ENCODE measurements at regions not wholly inside any gene's neighbourhood (a gene's known extent, or its start where the extent isn't known, plus 50 kb on each side); places are given as distances from the start of the nearest gene placed in this dataset.
"Not testable (repeated sequence)": the region's sequence is repeated elsewhere in the genome, so short reads cannot be mapped to it uniquely, and the experiment has no call there.

DNA sequence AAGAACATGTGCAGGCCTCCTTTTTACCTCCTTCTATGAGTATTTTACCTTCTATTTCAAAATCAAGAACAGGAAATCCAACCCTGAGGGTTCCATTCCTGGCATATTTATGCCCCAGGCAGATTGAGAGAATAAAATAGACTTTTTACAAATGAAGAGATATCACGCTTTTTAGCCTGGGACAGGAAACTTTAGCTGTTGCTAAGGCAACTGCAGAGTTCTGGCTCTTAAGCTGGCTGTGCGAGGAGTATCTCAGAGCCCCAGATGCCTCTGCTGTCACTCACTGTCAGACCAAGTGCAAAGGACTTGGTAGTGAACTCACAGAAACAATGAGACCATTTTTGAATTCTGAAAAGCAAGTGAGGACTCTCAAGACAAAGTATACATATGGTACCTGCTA, 69.5 kb upstream of the HSPB3 start:
- H3K27ac Mint-ChIP-seq, result no peak overlapping the region
- ATAC-seq (ENCODE audit: low read depth in 2 of 2), result no peak
- no peaks in the 10 kb centered on the region for H3K4me1 Mint-ChIP-seq
- H3K4me3 Mint-ChIP-seq, result no peak overlapping the region
- peaks cover 0 to 6% (median 0%) of the 10 kb centered on the region in 3 donors for H3K27me3 Mint-ChIP-seq
- no peaks in the 10 kb centered on the region for H3K9me3 Mint-ChIP-seq
- no peak for DNase-seq
- H3K36me3 Mint-ChIP-seq, result no peaks in the 10 kb centered on the region

DNA sequence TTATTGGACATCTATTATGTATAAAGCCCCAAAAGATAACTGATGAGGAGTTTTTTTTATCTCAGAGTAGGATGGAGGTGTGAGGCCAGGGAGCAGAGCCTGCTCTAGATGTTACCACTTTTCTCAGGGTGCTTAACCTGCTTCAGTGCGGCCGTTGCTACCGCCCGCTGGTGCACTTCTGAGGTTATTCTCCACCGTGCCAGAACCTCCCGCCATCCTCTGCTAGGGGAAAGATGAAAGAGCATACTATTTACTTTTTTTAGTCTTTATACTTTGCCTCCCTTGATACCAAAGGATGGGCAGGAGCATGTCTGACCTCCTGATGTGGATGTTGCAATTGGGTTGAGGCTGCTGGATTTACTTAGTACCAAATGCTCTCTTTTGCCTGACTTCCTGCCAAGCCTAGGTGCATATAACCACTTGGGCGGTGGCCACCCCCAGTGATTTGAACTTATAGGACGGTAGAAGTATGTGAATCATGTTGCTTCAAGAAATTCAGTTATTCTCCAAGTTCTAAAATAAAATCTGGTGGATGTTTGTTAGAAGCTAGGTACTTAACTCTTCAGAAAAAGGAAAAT, 71.1 kb upstream of the HSPB3 start:
- H3K27me3 Mint-ChIP-seq, result peaks cover 0 to 6% (median under 1%) of the 10 kb centered on the region in 3 donors
- no peak for DNase-seq
- H3K9me3 Mint-ChIP-seq, result peaks cover 0 to 3% (median 0%) of the 10 kb centered on the region in 7 donors
- H3K36me3 Mint-ChIP-seq, result no peaks in the 10 kb centered on the region
- ATAC-seq (ENCODE audit: low read depth in 2 of 2), result no peak
- no peak overlapping the region for H3K4me3 Mint-ChIP-seq
- H3K4me1 Mint-ChIP-seq, result no peaks in the 10 kb centered on the region
- H3K27ac Mint-ChIP-seq, result no peak overlapping the region

DNA sequence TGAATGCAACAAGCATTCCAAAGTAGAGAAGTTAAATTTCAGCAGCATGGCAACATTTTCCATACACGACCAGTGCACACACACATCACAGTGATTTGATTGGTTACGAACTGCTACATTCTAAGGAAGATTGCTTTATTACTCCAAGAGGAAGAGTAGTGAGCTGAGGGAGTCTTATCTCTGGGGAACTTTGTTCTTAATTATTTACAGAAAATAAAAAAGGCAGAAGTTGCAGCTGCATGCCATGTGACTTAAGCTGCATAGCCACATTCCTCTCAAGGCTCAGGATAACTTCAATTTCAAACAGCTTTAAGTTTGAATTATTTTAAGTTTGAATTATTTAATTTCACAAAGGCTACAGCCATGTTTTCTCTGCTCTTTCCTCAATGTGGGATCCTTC, 71.6 kb upstream of the HSPB3 start:
- H3K9me3 Mint-ChIP-seq, result peaks cover 0 to 3% (median 1%) of the 10 kb centered on the region in 7 donors

DNA sequence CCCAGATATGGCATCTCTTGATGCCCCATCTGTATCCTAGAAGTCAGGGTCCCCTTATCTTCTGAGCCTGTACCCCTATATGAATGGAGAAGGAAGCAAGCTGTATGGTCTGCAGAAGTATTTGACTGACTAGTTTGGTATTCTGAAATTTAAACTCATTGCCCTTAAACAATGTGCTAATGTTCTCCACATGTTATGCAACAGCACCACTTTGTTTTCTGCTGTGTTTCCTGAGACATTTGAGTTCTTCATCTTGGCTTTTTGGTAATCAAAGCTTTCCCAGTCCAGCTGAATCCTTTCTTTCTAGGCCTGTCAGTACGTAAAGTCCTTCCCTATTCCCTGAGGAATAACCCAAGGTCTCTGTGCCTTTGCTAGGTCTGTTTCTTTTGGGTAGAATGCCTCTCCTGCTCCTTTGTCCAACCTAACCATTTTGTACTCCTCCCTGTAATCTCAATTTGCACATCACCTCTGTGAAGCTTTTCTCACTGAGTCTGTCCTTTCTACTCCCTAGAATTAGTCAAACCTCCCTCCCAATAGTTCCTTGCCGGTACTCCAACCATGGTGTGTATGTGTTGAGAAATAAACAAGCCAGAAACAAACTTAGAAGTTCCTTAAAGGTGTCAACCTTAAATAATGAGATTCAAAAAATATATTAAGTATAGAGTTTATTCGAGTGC, 72.1 kb upstream of the HSPB3 start:
- peak overlapping the region in 1 of 6 donors; percentile 1 for H3K27ac Mint-ChIP-seq
- H3K36me3 Mint-ChIP-seq, result peaks cover 0 to 10% of the 10 kb centered on the region in 2 donors
- H3K4me3 Mint-ChIP-seq, result no peak overlapping the region
- peaks cover 5 to 14% (median 10%) of the 10 kb centered on the region in 3 donors for H3K27me3 Mint-ChIP-seq
- ATAC-seq (ENCODE audit: low read depth in 2 of 2) (no peak), DNase-seq (no peak)
- H3K4me1 Mint-ChIP-seq, result no peaks in the 10 kb centered on the region
- H3K9me3 Mint-ChIP-seq, result peaks cover 0 to 4% (median 2%) of the 10 kb centered on the region in 7 donors

More for the DNA sequence above, 71.6 kb upstream of the HSPB3 start:
- Mint-ChIP-seq H3K4me3 (no peak overlapping the region), H3K4me1 (no peaks in the 10 kb centered on the region), H3K27ac (no peak overlapping the region), H3K36me3 (peaks cover 0 to 5% of the 10 kb centered on the region in 2 donors), H3K27me3 (peaks cover 4 to 11% (median 5%) of the 10 kb centered on the region in 3 donors)
- ATAC-seq (ENCODE audit: low read depth in 2 of 2) (no peak), DNase-seq (no peak)

DNA sequence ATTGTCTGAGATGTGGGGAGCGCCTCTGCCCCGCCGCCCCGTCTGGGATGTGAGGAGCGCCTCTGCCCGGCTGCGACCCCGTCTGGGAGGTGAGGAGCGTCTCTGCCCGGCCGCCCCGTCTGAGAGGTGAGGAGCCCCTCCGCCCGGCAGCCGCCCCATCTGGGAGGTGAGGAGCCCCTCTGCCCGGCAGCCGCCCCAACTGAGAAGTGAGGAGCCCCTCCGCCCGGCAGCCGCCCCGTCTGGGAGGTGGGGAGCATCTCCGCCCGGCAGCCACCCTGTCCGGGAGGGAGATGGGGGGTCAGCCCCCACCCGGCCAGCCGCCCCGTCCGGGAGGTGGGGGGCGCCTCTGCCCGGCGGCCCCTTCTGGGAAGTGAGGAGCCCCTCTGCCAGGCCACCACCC, 70.9 kb upstream of the ARL15 start:
- DNase-seq; H3K4me3 Mint-ChIP-seq; H3K27ac Mint-ChIP-seq; ATAC-seq (ENCODE audit: low read depth in 2 of 2); H3K4me1 Mint-ChIP-seq: not testable (repeated sequence)
- peaks cover 0 to 12% of the 10 kb centered on the region in 2 donors for H3K36me3 Mint-ChIP-seq
- H3K9me3 Mint-ChIP-seq, result peaks cover 0 to 12% (median 4%) of the 10 kb centered on the region in 7 donors
- peaks cover 5 to 14% (median 14%) of the 10 kb centered on the region in 3 donors for H3K27me3 Mint-ChIP-seq

DNA sequence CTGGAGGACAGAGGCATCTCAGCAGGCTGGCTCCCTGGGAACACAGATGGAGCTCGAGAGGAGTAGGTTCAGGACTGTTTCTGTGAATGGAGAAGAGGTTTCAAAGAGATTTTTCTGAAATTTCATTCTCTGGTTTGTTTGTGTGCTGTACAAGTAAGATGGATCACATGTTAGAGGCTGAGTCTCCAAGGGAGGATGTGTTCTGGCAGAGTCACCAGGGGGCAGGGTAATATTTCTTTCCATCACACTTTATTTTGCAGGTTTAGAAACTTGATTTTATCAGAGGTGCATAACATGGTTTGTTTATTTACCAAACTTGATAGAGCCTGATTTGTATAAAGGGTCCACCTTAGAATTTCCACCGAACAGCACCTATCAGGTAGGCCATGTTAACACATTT, 69.2 kb upstream of the ARL15 start:
- Mint-ChIP-seq H3K27me3 (peaks cover 5 to 26% (median 24%) of the 10 kb centered on the region in 3 donors), H3K9me3 (peaks cover 0 to 14% (median 4%) of the 10 kb centered on the region in 7 donors), H3K4me3 (no peak overlapping the region), H3K36me3 (peaks cover 0 to 12% of the 10 kb centered on the region in 2 donors), H3K27ac (no peak overlapping the region), H3K4me1 (no peaks in the 10 kb centered on the region)
- no peak for DNase-seq
- ATAC-seq (ENCODE audit: low read depth in 2 of 2), result no peak

DNA sequence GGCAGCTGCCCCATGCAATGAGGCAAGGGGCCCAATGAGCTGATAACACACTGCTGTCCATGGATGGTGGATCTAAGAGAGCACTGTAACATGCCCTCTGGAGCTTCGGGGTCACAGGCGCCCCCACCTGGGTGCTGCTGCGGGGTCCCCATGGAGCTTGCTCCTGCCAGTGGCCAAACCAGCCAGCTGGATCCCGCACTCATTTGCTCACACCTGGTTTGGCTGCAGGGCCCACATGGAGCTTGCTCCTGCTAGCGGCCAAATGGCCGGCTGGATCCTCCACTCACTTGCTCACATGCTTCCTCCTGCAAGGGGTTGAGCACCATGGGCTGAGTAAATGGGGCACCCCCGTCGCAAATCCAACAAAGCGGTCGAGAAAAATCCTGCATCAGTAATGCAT, 68.3 kb upstream of the ARL15 start:
- Mint-ChIP-seq H3K4me3 (no peak overlapping the region), H3K4me1 (no peaks in the 10 kb centered on the region), H3K27ac (no peak overlapping the region), H3K9me3 (peaks cover 4 to 19% (median 8%) of the 10 kb centered on the region in 7 donors), H3K27me3 (peaks cover 7 to 33% (median 24%) of the 10 kb centered on the region in 3 donors), H3K36me3 (peaks cover 0 to 18% of the 10 kb centered on the region in 2 donors)
- ATAC-seq (ENCODE audit: low read depth in 2 of 2) (no peak), DNase-seq (no peak)

DNA sequence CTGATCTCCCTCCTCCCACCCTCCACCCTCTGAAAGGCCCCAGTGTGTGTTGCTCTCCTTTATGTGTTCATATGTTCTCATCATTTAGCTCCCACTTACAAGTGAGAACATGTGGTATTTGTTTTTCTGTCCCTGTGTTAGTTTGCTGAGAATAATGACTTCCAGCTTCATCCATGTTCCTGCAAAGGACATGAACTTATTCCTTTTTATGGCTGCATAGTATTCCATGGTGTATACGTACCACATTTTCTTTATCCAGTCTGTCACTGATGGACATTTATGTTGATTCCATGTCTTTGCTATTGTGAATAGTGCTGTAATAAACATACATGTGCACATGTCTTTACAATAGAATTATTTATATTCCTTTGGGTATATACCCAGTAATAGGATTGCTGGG, 67.0 kb upstream of the ARL15 start:
- H3K27ac Mint-ChIP-seq; ATAC-seq (ENCODE audit: low read depth in 2 of 2): not testable (repeated sequence)

DNA sequence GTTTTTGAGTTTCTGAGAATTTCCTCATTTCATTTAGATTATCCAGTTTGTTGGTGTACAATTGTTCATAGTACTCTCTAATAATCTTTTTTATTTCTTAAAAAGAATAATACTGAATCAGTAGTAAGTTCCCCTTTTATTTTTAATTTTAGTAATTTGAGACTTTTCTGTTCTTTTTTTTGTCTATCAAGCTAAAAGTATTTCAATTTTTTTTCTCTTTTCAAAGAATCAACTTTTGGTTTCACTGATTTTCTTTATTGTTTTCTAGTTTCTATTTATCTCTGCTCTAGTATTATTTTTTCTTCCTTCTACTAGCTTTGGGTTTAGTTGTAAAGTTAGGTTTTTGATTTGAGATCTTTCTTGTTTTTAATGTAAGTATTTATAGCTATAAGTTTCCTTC, 60.6 kb upstream of the ARL15 start:
- H3K4me3 Mint-ChIP-seq, result no peak overlapping the region
- peaks cover 3 to 19% (median 11%) of the 10 kb centered on the region in 7 donors for H3K9me3 Mint-ChIP-seq
- peaks cover 0 to 16% of the 10 kb centered on the region in 2 donors for H3K36me3 Mint-ChIP-seq
- no peaks in the 10 kb centered on the region for H3K4me1 Mint-ChIP-seq
- DNase-seq (no peak), ATAC-seq (ENCODE audit: low read depth in 2 of 2) (no peak)
- peak overlapping the region in 1 of 6 donors; percentile 83 for H3K27ac Mint-ChIP-seq
- peaks cover 5 to 25% (median 25%) of the 10 kb centered on the region in 3 donors for H3K27me3 Mint-ChIP-seq

More for the DNA sequence above, 67.0 kb upstream of the ARL15 start:
- not testable (repeated sequence) for H3K4me1 Mint-ChIP-seq, DNase-seq, H3K4me3 Mint-ChIP-seq
- Mint-ChIP-seq H3K27me3 (peaks cover 10 to 38% (median 25%) of the 10 kb centered on the region in 3 donors), H3K36me3 (peaks cover 0 to 28% of the 10 kb centered on the region in 2 donors), H3K9me3 (peaks cover 6 to 28% (median 17%) of the 10 kb centered on the region in 7 donors)

DNA sequence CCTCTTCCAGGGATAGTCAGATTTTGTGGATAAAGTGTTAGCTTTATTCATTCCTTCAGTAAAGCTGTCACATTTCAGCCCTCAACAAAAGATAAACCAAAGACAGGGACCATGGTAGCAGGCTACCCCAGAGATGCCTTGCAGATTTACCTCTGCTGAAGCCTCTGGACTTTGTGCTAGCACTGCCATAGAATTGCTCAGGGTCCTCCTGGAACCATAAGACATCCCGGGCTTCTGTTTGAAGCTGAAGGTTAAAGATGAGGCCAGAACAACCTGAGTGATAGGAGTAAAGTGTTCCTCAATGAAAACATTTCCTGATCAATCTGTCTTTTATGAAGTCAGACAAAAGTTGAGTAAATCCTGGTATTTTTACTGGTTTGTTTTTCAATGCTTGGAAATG, 57.5 kb upstream of the ARL15 start:
- no peak for DNase-seq
- Mint-ChIP-seq H3K9me3 (peaks cover 1 to 9% (median 4%) of the 10 kb centered on the region in 7 donors), H3K27me3 (peaks cover 4 to 21% (median 5%) of the 10 kb centered on the region in 3 donors), H3K4me1 (peaks cover 3 to 6% (median 4%) of the 10 kb centered on the region in 3 donors), H3K36me3 (peaks cover 0 to 6% of the 10 kb centered on the region in 2 donors), H3K27ac (no peak overlapping the region), H3K4me3 (no peak overlapping the region)
- no peak for ATAC-seq (ENCODE audit: low read depth in 2 of 2)

DNA sequence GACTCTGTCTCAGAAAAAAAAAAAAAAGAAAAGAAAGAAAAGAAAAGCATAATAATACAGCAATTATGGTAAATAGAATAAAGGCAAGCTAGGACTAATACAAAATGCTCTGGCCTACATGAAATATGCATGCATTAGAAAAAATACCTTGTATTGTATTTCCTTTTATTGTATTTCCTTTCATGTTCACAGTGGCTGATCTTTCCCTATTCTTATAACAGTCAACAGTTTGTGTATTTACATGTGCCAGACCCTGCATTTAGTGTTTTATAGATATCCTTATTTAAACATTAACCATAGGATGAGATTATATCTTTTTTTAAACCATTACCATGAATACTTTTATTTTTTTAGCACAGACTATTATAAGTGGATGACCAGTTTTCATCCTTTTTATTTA, 56.3 kb upstream of the ARL15 start:
- H3K27me3 Mint-ChIP-seq, result peaks cover 5 to 24% (median 5%) of the 10 kb centered on the region in 3 donors
- H3K4me1 Mint-ChIP-seq, result peaks cover 3 to 8% (median 5%) of the 10 kb centered on the region in 3 donors
- H3K36me3 Mint-ChIP-seq, result no peaks in the 10 kb centered on the region
- H3K4me3 Mint-ChIP-seq, result no peak overlapping the region
- peaks cover 0 to 5% (median 0%) of the 10 kb centered on the region in 7 donors for H3K9me3 Mint-ChIP-seq
- DNase-seq, result no peak
- H3K27ac Mint-ChIP-seq, result no peak overlapping the region
- ATAC-seq (ENCODE audit: low read depth in 2 of 2), result no peak

DNA sequence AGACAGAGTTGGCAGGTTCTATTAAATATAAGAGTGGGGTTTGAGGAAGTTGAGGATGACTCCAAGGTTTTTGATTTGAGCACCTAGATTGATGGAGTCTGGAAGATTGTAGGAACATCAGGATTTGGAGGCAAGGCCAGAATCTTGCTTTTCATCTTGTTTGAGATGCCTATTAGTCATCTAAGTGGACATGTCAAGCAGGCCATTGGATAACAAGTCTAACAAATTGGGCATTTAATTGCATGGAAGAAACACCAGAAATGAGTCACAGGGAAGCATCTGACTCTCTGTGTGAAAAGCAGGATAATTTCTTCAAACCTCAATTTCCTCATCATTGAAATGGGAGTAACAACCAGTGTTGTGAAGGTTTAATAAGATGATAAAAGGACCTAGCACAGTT, 53.3 kb upstream of the ARL15 start:
- H3K4me3 Mint-ChIP-seq, result no peak overlapping the region
- peaks cover 5 to 29% (median 5%) of the 10 kb centered on the region in 3 donors for H3K27me3 Mint-ChIP-seq
- ATAC-seq (ENCODE audit: low read depth in 2 of 2), result no peak
- peaks cover 0 to 5% (median 0%) of the 10 kb centered on the region in 7 donors for H3K9me3 Mint-ChIP-seq
- H3K4me1 Mint-ChIP-seq, result peaks cover 3 to 8% (median 5%) of the 10 kb centered on the region in 3 donors
- H3K27ac Mint-ChIP-seq, result no peak overlapping the region
- H3K36me3 Mint-ChIP-seq, result no peaks in the 10 kb centered on the region
- DNase-seq, result no peak

DNA sequence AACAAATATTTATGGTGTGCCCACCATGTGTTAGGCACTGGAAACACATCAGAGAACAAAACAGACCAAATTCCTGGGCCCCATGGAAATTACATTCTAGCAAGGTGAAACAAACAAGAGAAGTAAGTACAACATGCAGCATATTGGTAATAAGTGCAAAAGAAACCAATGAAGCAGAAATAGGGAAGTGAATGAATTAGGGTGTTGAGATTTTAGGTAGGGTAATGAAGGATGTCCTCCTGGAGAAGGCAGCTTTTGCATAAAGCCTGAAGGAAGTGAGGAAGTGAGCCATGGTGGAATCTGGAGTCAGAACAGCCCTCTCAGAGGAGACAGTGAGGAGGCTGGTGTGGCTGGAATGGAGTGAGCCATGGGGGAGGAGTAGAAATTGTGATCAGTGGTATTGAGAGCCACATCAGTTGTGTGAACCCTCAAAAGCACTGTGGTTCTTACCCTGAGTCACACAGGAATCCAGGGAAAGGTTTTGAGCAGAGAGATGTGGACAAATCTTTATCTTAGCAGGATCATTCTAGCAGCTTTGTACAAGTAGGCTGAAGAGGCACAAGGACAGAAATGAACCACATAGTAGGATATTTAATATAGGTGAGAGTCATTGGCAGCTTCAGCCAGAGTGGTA, 52.7 kb upstream of the ARL15 start:
- Mint-ChIP-seq H3K4me3 (no peak overlapping the region), H3K4me1 (peaks cover 3 to 8% (median 5%) of the 10 kb centered on the region in 3 donors), H3K9me3 (peaks cover 0 to 5% (median 0%) of the 10 kb centered on the region in 7 donors), H3K27ac (no peak overlapping the region), H3K27me3 (peaks cover 5 to 27% (median 5%) of the 10 kb centered on the region in 3 donors), H3K36me3 (no peaks in the 10 kb centered on the region)
- ATAC-seq (ENCODE audit: low read depth in 2 of 2), result peak; percentile 34 to 65
- DNase-seq, result no peak
